HEK293T (cell line): ENCODE measurements at regions not wholly inside any gene's neighbourhood (a gene's known extent, or its start where the extent isn't known, plus 50 kb on each side); places are given as distances from the start of the nearest gene placed in this dataset.

Experiments
- BHLHE40 ChIP-seq: fragments of 450-650 bp; IDR thresholded peaks from 2 replicates; pipeline ENCODE4 v1.6.1; 2016; ENCODE audit warnings: mild to moderate bottlenecking, moderate library complexity, borderline replicate concordance
- CTBP1 ChIP-seq: fragments of 450-650 bp; IDR thresholded peaks from 2 replicates; pipeline ENCODE4 v1.6.1; 2016; ENCODE audit warnings: borderline replicate concordance
- ELF4 ChIP-seq: fragments of 450-650 bp; IDR thresholded peaks from 2 replicates; pipeline ENCODE4 v1.6.1; 2017; ENCODE audit warnings: antibody characterized with exemption
- FOXA1 ChIP-seq: fragments of 450-650 bp; IDR thresholded peaks from 2 replicates; pipeline ENCODE4 v1.6.1; 2016; ENCODE audit warnings: mild to moderate bottlenecking
- FOXK2 ChIP-seq: fragments of 450-650 bp; IDR thresholded peaks from 2 replicates; pipeline ENCODE4 v1.6.1; 2016; ENCODE audit warnings: mild to moderate bottlenecking
- FOXM1 ChIP-seq: fragments of 450-650 bp; IDR thresholded peaks from 2 replicates; pipeline ENCODE4 v1.6.1; 2017; ENCODE audit warnings: mild to moderate bottlenecking, borderline replicate concordance
- HDGF ChIP-seq: fragments of 450-650 bp; IDR thresholded peaks from 2 replicates; pipeline ENCODE4 v1.6.1; 2017; ENCODE audit warnings: antibody characterized with exemption, borderline replicate concordance
- L3MBTL2 ChIP-seq: fragments of 450-650 bp; conservative IDR thresholded peaks from 2 replicates; pipeline ENCODE4 v1.6.1; 2016; ENCODE audit warnings: mild to moderate bottlenecking
- NFRKB ChIP-seq: fragments of 450-650 bp; IDR thresholded peaks from 2 replicates; pipeline ENCODE4 v1.6.1; 2016; ENCODE audit warnings: mild to moderate bottlenecking, moderate library complexity
- PKNOX1 ChIP-seq: fragments of 450-650 bp; IDR thresholded peaks from 2 replicates; pipeline ENCODE4 v1.6.1; 2016
- SP1 ChIP-seq: fragments of 450-650 bp; IDR thresholded peaks from 2 replicates; pipeline ENCODE4 v1.6.1; 2017
- SUZ12 ChIP-seq: fragments of 450-650 bp; IDR thresholded peaks from 2 replicates; pipeline ENCODE4 v1.6.1; 2016; ENCODE audit warnings: mild to moderate bottlenecking
- TARDBP ChIP-seq: fragments of 450-650 bp; IDR thresholded peaks from 2 replicates; pipeline ENCODE4 v1.6.1; 2016
- ZNF384 ChIP-seq: fragments of 450-650 bp; IDR thresholded peaks from 2 replicates; pipeline ENCODE4 v1.6.1; 2016

DNA sequence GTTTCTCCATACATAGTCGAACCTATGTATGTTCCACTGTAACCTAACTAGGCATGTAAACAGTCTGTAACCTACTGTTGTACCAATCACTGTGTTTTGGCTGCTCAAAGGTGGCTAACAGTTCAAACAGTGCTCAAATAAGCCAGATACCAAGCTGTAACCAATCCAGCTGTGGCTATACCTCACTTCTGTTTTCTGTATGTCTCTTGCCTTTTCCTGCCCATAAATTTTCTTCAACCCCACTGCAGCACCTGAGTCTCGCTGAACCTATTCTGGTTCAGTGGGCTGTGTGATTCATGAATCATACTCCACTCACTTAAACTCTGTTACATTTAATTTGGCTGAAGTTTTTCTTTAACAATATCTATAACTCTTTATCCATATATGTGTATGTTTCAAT is 340.7 kb downstream of the LPIN1 start:
- TF ChIP-seq HDGF (no peak), SUZ12 (no peak), PKNOX1 (no peak), FOXK2 (no peak), FOXM1 (no peak), TARDBP (no peak), SP1 (no peak), ELF4 (no peak), FOXA1 (no peak), CTBP1 (no peak), BHLHE40 (no peak), NFRKB (no peak), ZNF384 (no peak), L3MBTL2 (no peak)
